Progenitor cell of endocrine pancreas (in vitro differentiated cells): ENCODE measurements at regions not wholly inside any gene's neighbourhood (a gene's known extent, or its start where the extent isn't known, plus 50 kb on each side); places are given as distances from the start of the nearest gene placed in this dataset.

Experiments used
- DNase-seq: peaks from one replicate; pipeline ENCODE4 v3.0.0; 2021; ENCODE audit warnings: low spot score; ENCODE audit not compliant: unreplicated experiment
- H3K27ac Mint-ChIP-seq: 2 replicates; pipeline ENCODE4 v1.8.0; 2021; ENCODE audit warnings: mild to moderate bottlenecking, moderate library complexity, mixed read lengths
- H3K27me3 Mint-ChIP-seq: 2 replicates; pipeline ENCODE4 v1.8.0; 2021; ENCODE audit warnings: mixed read lengths
- H3K36me3 Mint-ChIP-seq: 2 replicates; pipeline ENCODE4 v1.8.0; 2022; ENCODE audit warnings: mixed read lengths; ENCODE audit not compliant: insufficient read depth
- H3K4me1 Mint-ChIP-seq: 2 replicates; pipeline ENCODE4 v1.8.0; 2021; ENCODE audit warnings: low read depth, mixed read lengths
- H3K4me3 Mint-ChIP-seq: 2 replicates; pipeline ENCODE4 v1.8.0; 2021; ENCODE audit warnings: low read depth, mild to moderate bottlenecking, moderate library complexity, mixed read lengths
- H3K9me3 Mint-ChIP-seq: 2 replicates; pipeline ENCODE4 v1.8.0; 2021; ENCODE audit warnings: low read depth, mixed read lengths
- CTCF ChIP-seq: fragments of 200-600 bp; sonication (generic); IDR thresholded peaks from one replicate; pipeline ENCODE4 v1.5.0; 2021; ENCODE audit warnings: antibody characterized with exemption, mild to moderate bottlenecking; ENCODE audit not compliant: unreplicated experiment

GRCh38 chr4:57219431-57219830 lies 109.2 kb upstream of the IGFBP7 start:
- no peak overlapping the region for H3K4me3 Mint-ChIP-seq
- no peaks in the 10 kb centered on the region for H3K4me1 Mint-ChIP-seq
- no peak for DNase-seq
- no peak overlapping the region for H3K27ac Mint-ChIP-seq
- no peak for TF ChIP-seq CTCF
- peaks cover 3% of the 10 kb centered on the region for H3K9me3 Mint-ChIP-seq
- H3K36me3 Mint-ChIP-seq, result no peaks in the 10 kb centered on the region
- no peaks in the 10 kb centered on the region for H3K27me3 Mint-ChIP-seq

- TF ChIP-seq CTCF, result no peak
- Mint-ChIP-seq H3K9me3 (peaks cover 6% of the 10 kb centered on the region), H3K27me3 (no peaks in the 10 kb centered on the region), H3K27ac (no peak overlapping the region), H3K36me3 (no peaks in the 10 kb centered on the region), H3K4me1 (no peaks in the 10 kb centered on the region), H3K4me3 (no peak overlapping the region)
- no peak for DNase-seq
These were observed 104.6 kb upstream of the IGFBP7 start for GRCh38 chr4:57214654-57215411.

DNA sequence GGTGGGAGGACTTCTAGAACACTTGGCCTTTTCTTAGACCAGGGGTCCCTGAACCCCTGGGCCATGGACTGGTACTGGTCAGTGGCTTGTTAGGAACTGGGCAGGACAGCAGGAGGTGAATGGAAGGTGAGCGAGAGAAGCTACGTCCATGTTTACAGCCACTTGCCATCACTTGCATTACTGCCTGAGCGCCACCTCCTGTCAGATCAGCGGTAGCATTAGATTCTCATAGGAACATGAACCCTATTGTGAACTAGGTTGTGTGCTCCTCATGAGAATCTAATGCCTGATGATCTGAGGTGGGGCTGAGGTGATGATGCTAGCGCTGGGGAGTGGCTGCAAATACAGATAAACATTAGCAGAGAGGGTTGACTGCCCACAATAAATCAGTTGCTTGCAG lies 100.9 kb upstream of the IGFBP7 start:
- no peak for TF ChIP-seq CTCF
- no peaks in the 10 kb centered on the region for H3K27me3 Mint-ChIP-seq
- H3K27ac Mint-ChIP-seq, result no peak overlapping the region
- DNase-seq, result no peak
- H3K4me1 Mint-ChIP-seq, result no peaks in the 10 kb centered on the region
- no peaks in the 10 kb centered on the region for H3K36me3 Mint-ChIP-seq
- H3K4me3 Mint-ChIP-seq, result no peak overlapping the region
- peaks cover 6% of the 10 kb centered on the region for H3K9me3 Mint-ChIP-seq

- no peak for TF ChIP-seq CTCF
- Mint-ChIP-seq H3K4me3 (no peak overlapping the region), H3K9me3 (peaks cover 6% of the 10 kb centered on the region), H3K27ac (no peak overlapping the region), H3K4me1 (peaks cover 2% of the 10 kb centered on the region), H3K36me3 (no peaks in the 10 kb centered on the region), H3K27me3 (peaks cover 7% of the 10 kb centered on the region)
- no peak for DNase-seq
These were observed 96.0 kb upstream of the IGFBP7 start for GRCh38 chr4:57206172-57206571.

DNA sequence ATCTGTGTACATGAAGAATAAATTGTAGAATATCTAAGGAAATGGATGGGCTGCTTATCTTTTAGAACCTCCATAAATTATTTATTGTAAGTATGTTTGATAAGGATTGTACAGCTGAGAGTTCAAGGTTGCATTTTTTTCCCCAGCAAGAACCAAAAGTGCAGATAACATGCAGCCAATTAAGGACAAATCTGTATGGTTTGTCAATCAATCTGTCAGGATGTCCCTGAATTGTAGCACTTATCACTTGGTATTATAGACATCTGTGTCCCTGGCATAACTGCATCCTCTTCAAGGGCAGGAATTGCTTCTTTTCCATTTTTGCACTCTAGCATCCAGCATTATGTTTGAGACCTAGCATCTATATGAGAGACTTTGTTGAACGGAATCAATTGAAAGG lies 95.4 kb upstream of the IGFBP7 start:
- peaks cover 1% of the 10 kb centered on the region for H3K9me3 Mint-ChIP-seq
- TF ChIP-seq CTCF, result no peak
- H3K36me3 Mint-ChIP-seq, result no peaks in the 10 kb centered on the region
- H3K4me3 Mint-ChIP-seq, result no peak overlapping the region
- H3K27me3 Mint-ChIP-seq, result peaks cover 7% of the 10 kb centered on the region
- DNase-seq, result no peak
- H3K27ac Mint-ChIP-seq, result no peak overlapping the region
- H3K4me1 Mint-ChIP-seq, result peaks cover 7% of the 10 kb centered on the region
